ENCODE measurements at regions not wholly inside any gene's neighbourhood (a gene's known extent, or its start where the extent isn't known, plus 50 kb on each side); places are given as distances from the start of the nearest gene placed in this dataset.

DNA sequence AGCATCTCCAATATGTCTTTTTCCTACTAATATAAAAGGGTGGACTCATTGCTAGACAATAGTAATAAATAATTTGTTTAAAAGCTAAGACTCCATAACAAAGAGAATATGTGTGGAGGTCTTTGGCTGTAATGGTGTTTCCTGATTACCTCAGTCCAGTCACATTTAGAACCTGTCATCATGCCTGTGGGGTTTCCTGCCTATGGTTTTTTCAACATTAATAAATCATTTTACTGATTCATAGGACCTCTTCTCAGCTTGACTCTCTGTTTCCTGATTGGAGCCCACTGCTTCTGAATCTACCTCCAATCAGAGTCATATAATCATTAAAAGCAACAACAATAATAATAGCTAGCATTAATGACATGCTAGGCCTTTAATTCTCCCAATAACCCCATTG lies 52.4 kb upstream of the GNAI1 start:
- H3K27me3 Mint-ChIP-seq (ENCODE audit: low read depth): no peaks in the 10 kb centered on the region

DNA sequence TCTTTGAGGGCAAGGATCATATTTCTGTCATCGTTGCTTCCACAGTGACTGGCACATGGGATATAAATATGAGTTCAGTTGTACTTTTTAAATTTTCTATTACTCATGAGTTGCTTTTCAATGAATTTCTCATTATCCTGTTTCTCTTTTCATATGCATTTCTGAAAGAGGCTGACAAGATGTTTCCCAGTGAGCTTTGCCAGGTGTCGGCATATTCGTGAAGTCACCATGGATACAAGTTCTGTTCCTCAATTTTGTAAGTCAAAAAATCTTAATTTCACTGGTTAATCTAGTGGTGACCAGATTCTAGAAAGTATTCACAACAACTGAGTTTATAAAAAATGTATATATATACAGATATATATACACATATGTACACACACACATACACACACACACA lies 55.7 kb upstream of the GNAI1 start:
- H3K27me3 Mint-ChIP-seq (ENCODE audit: low read depth): no peaks in the 10 kb centered on the region

More for the DNA sequence above, 52.4 kb upstream of the GNAI1 start:
- no peak for DNase-seq
- Mint-ChIP-seq H3K36me3 (ENCODE audit: insufficient read depth) (no peaks in the 10 kb centered on the region), H3K4me3 (no peak overlapping the region), H3K4me1 (ENCODE audit: low read depth) (peaks cover 8% of the 10 kb centered on the region), H3K9me3 (no peaks in the 10 kb centered on the region)
- ATAC-seq: no peak

DNA sequence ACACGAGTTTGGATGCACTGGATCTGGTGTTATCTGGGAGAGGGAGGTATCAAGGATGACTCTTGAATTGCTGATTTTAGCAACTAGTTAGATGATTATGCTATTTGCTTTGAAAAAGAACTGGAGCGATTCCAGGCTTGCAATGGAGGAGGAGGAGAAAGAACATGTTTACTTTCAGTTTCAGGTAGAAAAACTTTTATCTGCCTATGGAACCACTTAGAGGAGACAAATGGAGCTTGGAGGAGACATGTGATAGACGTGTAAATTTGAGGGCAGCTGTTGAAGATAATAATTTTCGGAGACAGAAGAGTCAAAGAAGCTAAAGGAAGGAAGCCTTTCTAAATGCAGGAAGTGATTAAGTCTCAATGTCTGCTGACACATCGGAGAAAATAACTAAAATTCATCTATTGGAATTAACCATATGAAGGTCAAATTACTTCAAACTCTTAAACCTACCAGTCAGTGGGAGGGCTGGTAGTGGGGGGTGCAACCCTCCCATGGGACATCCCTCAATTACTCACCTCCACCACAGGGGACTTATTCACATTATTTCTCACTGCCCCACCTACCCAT lies 56.4 kb upstream of the GNAI1 start:
- ATAC-seq (peak; percentile 85), DNase-seq (peak; percentile 15)

More for the DNA sequence above, 55.7 kb upstream of the GNAI1 start:
- H3K4me1 Mint-ChIP-seq (ENCODE audit: low read depth): peaks cover 8% of the 10 kb centered on the region
- H3K9me3 Mint-ChIP-seq: peaks cover 4% of the 10 kb centered on the region
- H3K36me3 Mint-ChIP-seq (ENCODE audit: insufficient read depth): no peaks in the 10 kb centered on the region
- no peak overlapping the region for H3K4me3 Mint-ChIP-seq
- DNase-seq: no peak
- peak; percentile 23 to 39 for ATAC-seq

DNA sequence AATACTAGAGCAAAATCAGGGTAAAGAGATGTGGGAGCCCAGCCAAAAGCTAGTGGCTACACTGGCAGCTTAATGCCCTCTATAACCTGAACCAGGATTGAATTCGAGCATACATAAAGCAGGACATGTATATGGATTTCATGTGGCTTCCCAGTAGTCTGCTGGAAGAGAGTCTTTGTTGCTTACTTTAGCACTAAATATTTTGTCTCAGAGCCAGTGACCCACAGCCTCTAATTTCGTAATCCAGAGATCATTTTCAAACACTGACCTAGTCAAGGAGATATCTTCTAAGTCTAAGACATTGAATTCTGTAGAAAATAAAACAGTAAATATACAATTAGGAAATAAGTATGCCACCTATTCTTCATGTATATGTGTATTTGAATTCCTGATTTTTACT lies 64.2 kb upstream of the GNAI1 start:
- DNase-seq (no peak), ATAC-seq (no peak)
- H3K4me3 Mint-ChIP-seq: no peak overlapping the region
- no peaks in the 10 kb centered on the region for H3K4me1 Mint-ChIP-seq (ENCODE audit: low read depth)
- peaks cover 17% of the 10 kb centered on the region for H3K9me3 Mint-ChIP-seq
- H3K36me3 Mint-ChIP-seq (ENCODE audit: insufficient read depth): no peaks in the 10 kb centered on the region
- H3K27me3 Mint-ChIP-seq (ENCODE audit: low read depth): no peaks in the 10 kb centered on the region

More for the DNA sequence above, 56.4 kb upstream of the GNAI1 start:
- H3K4me3 Mint-ChIP-seq: peak overlapping the region; percentile 65
- peaks cover 8% of the 10 kb centered on the region for H3K4me1 Mint-ChIP-seq (ENCODE audit: low read depth)
- H3K36me3 Mint-ChIP-seq (ENCODE audit: insufficient read depth): no peaks in the 10 kb centered on the region
- H3K9me3 Mint-ChIP-seq: peaks cover 4% of the 10 kb centered on the region
- H3K27me3 Mint-ChIP-seq (ENCODE audit: low read depth): no peaks in the 10 kb centered on the region

DNA sequence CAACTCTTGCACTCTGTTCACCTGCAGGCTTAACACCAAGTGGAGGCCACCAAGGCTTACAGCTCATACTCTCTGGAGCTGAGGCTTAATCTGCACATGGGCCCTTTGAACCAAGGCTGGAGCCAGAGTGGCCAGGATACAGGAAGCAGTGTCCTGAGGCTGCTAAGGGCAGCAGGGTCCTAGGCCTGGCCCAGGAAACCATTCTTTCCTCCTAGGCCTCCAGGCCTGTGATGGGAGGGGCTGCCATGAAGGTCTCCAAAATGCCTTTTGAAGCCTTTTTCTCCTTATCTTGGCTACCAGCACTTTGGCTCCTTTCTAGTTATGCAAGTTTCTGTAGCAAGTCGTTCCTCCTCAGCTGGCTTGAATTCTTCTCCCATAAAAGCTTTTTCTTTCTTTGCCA lies 68.0 kb upstream of the GNAI1 start:
- Mint-ChIP-seq H3K9me3 (peaks cover 15% of the 10 kb centered on the region), H3K27me3 (ENCODE audit: low read depth) (no peaks in the 10 kb centered on the region), H3K36me3 (ENCODE audit: insufficient read depth) (no peaks in the 10 kb centered on the region), H3K4me1 (ENCODE audit: low read depth) (no peaks in the 10 kb centered on the region), H3K4me3 (no peak overlapping the region)
- no peak for DNase-seq
- ATAC-seq: no peak

DNA sequence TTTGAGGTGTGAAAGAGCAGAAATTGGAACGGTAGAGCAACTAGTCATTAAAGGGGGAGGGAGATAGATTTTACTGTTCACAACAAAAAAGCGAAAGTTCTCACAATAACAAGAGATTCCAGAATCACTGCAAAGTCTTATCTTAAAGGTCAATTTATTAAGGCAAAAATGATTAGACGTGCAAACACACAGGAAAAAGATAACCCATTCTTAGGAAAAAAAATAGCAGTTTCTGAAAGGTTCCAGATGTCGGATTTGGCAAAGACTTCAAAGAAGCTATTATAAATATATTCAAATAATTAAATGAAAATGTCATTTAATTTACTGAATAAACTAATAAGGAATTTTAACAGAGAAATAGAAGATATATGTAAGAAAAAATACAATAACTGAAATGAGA lies 70.8 kb upstream of the GNAI1 start:
- ATAC-seq (no peak), DNase-seq (no peak)
- H3K36me3 Mint-ChIP-seq (ENCODE audit: insufficient read depth): no peaks in the 10 kb centered on the region
- no peaks in the 10 kb centered on the region for H3K27me3 Mint-ChIP-seq (ENCODE audit: low read depth)
- H3K4me1 Mint-ChIP-seq (ENCODE audit: low read depth): no peaks in the 10 kb centered on the region
- H3K9me3 Mint-ChIP-seq: peaks cover 15% of the 10 kb centered on the region
- no peak overlapping the region for H3K4me3 Mint-ChIP-seq

DNA sequence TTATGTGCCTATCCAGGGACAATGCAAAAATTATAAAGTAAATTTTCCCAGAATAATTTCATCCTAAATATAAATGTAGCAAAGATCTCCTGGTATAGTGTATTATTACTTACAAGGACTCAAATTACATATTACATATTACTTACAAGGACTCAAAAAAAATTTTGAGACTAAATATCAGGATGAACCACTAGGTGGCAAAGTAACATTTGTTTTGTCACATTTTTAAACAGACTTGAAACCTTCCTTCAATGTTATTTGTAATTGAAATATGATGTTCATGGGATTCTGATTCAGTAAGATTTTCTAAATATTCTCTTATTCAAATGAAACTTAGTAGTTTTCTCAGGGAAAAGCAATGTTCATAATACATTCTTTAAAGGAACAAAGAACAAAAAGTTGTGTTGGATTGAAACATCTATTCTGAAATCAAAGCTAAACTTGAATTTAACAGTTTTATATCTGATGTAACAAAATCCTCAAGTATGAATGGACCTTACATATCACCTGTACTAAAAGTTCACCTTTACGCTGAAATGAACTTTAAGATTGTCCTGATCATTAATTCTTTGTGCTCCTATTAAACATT lies 74.3 kb upstream of the GNAI1 start:
- ATAC-seq: no peak
- Mint-ChIP-seq H3K36me3 (ENCODE audit: insufficient read depth) (no peaks in the 10 kb centered on the region), H3K9me3 (peaks cover under 1% of the 10 kb centered on the region), H3K4me3 (no peak overlapping the region), H3K4me1 (ENCODE audit: low read depth) (no peaks in the 10 kb centered on the region), H3K27me3 (ENCODE audit: low read depth) (no peaks in the 10 kb centered on the region)
- no peak for DNase-seq

DNA sequence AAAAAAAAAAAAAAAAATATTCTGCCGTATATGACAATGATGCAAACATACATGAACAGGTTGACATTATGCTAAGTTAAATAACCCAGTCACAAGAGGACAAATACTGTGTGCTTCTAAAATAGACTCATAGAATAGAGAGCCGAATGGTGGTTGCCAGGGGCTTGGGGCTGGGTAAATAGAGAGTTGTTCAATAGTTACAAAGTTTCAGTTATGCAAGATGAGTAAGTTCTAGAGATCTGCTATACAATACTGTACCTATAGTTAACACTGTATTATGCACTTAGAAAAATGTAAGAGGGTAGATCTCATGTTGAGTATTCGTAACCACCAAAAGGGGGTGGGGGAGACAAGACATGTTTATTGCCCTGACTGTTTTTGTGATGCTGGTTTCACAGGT lies 77.1 kb upstream of the GNAI1 start:
- ATAC-seq (no peak), DNase-seq (no peak)

DNA sequence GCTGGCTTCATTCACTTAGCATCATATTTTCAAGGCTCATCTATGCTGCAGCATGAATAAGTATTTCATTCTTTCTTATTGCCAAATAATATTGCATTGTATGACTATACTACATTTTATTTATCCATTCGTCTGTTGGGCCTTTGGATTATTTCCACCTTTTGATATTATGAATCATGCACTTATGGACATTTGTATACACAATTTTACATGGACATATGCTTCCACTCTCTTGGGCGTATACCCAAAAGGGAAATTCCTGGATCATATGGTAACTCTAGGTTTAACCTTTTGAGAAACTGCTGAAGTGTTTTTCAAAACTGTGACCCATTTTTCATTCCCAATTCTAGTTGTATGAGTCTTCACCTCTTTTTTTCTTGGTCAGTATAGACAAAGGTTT lies 80.3 kb upstream of the GNAI1 start:
- H3K27me3 Mint-ChIP-seq (ENCODE audit: low read depth): no peaks in the 10 kb centered on the region
- DNase-seq (no peak), ATAC-seq (no peak)
- H3K4me3 Mint-ChIP-seq: no peak overlapping the region
- H3K4me1 Mint-ChIP-seq (ENCODE audit: low read depth): no peaks in the 10 kb centered on the region
- H3K36me3 Mint-ChIP-seq (ENCODE audit: insufficient read depth): no peaks in the 10 kb centered on the region
- H3K9me3 Mint-ChIP-seq: no peaks in the 10 kb centered on the region

More for the DNA sequence above, 77.1 kb upstream of the GNAI1 start:
- Mint-ChIP-seq H3K27me3 (ENCODE audit: low read depth) (no peaks in the 10 kb centered on the region), H3K36me3 (ENCODE audit: insufficient read depth) (no peaks in the 10 kb centered on the region), H3K4me3 (no peak overlapping the region), H3K4me1 (ENCODE audit: low read depth) (no peaks in the 10 kb centered on the region), H3K9me3 (no peaks in the 10 kb centered on the region)

DNA sequence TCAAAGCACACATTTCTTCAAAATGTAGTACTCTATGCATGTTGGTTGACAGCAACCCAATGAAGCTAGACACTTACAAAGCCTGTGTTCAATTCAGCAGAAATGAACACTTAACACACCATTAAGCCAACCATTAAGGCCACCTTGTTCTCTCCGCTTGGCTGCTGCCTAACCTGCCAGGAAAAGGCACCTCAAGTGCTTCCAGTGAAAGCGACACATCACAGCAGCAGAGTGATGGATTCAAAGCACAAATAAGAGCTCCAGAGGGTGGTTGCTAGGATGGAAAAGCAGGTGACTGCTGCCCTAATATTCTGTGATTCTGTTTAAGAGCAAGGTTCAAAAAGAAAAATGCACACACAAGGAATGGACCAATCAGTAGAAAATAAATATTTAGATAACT lies 81.5 kb upstream of the GNAI1 start:
- H3K27me3 Mint-ChIP-seq (ENCODE audit: low read depth): no peaks in the 10 kb centered on the region
- H3K4me3 Mint-ChIP-seq: no peak overlapping the region
- H3K9me3 Mint-ChIP-seq: no peaks in the 10 kb centered on the region
- DNase-seq (no peak), ATAC-seq (no peak)
- no peaks in the 10 kb centered on the region for H3K4me1 Mint-ChIP-seq (ENCODE audit: low read depth)
- H3K36me3 Mint-ChIP-seq (ENCODE audit: insufficient read depth): no peaks in the 10 kb centered on the region

DNA sequence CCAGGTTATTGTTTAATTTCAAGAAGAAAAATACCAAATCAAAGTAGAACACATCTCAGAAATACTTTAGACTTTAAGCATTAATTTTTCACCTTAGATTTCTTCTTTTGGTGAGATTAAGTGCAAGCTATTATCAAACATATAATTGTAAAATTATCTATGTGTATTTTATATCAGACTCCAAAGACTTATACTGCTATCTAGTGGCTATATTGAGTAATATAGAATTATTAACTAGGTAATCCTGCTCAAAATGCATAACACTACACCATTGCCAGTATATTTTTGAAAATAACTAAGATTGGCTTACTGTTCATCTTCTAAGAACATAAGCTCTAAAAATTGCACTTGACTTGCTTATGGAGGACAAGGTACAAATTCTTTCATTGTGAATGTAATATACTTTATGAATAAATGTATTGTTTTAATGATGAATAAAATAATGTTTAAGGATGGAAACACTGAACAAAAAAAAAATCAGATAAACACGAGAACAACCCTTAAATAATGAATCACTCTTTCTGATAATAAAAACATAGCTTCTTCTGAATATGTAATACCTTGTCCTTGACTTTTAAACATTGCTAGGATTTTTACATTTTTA lies 86.7 kb upstream of the GNAI1 start:
- no peak for ATAC-seq
- Mint-ChIP-seq H3K4me1 (ENCODE audit: low read depth) (no peaks in the 10 kb centered on the region), H3K4me3 (no peak overlapping the region), H3K9me3 (peaks cover 16% of the 10 kb centered on the region), H3K27me3 (ENCODE audit: low read depth) (no peaks in the 10 kb centered on the region), H3K36me3 (ENCODE audit: insufficient read depth) (no peaks in the 10 kb centered on the region)
- DNase-seq: no peak

DNA sequence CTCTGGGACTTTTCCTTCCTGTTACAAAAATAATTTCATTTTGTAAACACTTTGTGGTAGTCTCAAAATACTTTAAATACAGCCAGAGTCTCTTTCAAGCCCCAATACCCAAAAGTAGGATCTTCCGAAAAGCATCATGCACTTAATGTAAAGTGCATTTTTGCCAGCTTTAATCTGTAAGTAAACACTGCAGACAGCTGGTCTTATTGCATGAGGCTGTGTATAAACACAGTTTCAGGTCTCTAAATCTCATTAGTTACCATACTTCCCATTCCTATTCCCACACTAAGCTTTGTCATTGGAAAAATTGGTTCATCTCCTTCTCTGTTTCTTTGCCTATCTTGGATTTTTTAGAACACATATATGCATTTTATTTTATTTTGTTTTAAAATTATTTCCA lies 87.6 kb upstream of the GNAI1 start:
- Mint-ChIP-seq H3K36me3 (ENCODE audit: insufficient read depth) (no peaks in the 10 kb centered on the region), H3K4me3 (no peak overlapping the region), H3K9me3 (peaks cover 16% of the 10 kb centered on the region), H3K27me3 (ENCODE audit: low read depth) (no peaks in the 10 kb centered on the region), H3K4me1 (ENCODE audit: low read depth) (no peaks in the 10 kb centered on the region)
- DNase-seq (no peak), ATAC-seq (no peak)

DNA sequence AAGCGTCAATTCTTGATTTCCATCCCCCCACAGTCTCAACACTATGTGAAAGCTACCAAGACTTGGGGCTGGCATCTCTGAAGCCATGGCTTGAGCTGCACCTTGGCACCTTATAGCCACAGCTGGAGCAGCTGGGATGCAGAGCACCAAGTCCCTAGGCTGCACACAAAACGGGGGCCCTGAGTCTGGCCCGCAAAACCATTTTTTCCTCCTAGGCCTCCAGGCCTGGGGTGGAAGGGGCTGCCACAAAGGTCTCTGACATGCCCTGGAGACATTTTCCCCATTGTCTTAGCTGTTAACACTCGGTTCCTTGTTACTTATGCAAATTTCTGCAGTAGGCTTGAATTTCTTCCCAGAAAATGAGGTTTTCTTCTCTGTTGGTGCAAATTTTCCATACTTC lies 89.8 kb upstream of the GNAI1 start:
- Mint-ChIP-seq H3K36me3 (ENCODE audit: insufficient read depth) (no peaks in the 10 kb centered on the region), H3K27me3 (ENCODE audit: low read depth) (no peaks in the 10 kb centered on the region), H3K4me1 (ENCODE audit: low read depth) (no peaks in the 10 kb centered on the region), H3K4me3 (no peak overlapping the region), H3K9me3 (peaks cover 16% of the 10 kb centered on the region)
- DNase-seq: no peak
- no peak for ATAC-seq

DNA sequence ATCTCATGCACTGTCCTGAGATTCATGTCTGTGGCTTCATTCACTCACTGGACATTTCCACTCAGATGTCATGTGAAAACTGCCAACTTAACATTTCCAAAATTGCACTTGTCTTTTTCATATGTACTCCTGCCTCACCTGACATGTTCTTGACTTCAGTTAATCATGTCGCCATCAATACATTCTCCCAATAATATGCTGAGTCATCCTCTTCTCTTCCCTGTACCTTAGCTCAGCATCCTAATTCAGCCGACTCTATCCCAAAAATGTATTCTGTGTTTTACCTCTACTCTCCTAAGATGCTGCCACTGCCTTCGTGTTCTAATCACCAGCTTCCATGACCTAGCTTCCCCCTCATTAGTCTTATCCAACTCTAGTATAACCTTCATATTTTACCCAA lies 93.9 kb upstream of the GNAI1 start:
- Mint-ChIP-seq H3K4me3 (no peak overlapping the region), H3K9me3 (peaks cover 16% of the 10 kb centered on the region), H3K36me3 (ENCODE audit: insufficient read depth) (no peaks in the 10 kb centered on the region), H3K4me1 (ENCODE audit: low read depth) (no peaks in the 10 kb centered on the region), H3K27me3 (ENCODE audit: low read depth) (no peaks in the 10 kb centered on the region)
- ATAC-seq (no peak), DNase-seq (no peak)

DNA sequence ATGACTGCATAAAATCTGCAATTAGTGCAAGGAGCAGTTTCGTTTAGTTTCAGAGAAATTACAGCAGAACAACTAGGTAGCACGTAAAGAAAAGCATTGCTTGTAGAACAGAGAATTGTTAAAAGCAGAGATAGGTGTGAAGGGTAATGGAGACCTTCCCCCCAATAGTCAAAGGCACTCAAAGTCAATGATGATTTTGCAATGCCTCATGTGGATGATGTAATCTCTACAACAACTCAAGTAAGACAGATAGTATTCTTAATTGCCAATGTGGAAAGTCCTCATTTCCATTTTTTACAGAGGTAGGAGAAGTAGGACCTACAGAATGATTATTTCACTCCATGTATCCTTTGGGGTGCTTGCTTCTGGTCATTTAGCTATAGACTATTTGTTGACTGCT lies 94.3 kb upstream of the GNAI1 start:
- DNase-seq: no peak
- Mint-ChIP-seq H3K4me3 (no peak overlapping the region), H3K4me1 (ENCODE audit: low read depth) (no peaks in the 10 kb centered on the region), H3K9me3 (peaks cover 14% of the 10 kb centered on the region), H3K27me3 (ENCODE audit: low read depth) (no peaks in the 10 kb centered on the region), H3K36me3 (ENCODE audit: insufficient read depth) (no peaks in the 10 kb centered on the region)
- no peak for ATAC-seq
